ENCODE measurements at regions not wholly inside any gene's neighbourhood (a gene's known extent, or its start where the extent isn't known, plus 50 kb on each side); places are given as distances from the start of the nearest gene placed in this dataset.

- peaks cover 4% of the 10 kb centered on the region for H3K4me1 ChIP-seq (ENCODE audit: control insufficient read depth, insufficient read depth, low read length)
- ATAC-seq (ENCODE audit: low read depth): peak; percentile 27; the same call in 1 of the 2 replicates
- H3K9ac ChIP-seq (ENCODE audit: low read depth, low read length): no peak overlapping the region
- in situ Hi-C loops (cut with MboI; ENCODE audit: low sequenced_read_pairs) (no loop called here), dilution Hi-C loops (cut with HindIII; ENCODE audit: low sequenced_read_pairs, unreplicated experiment) (no loop called here), intact Hi-C loops (cut with micrococcal nuclease) (no loop called here)
- no peak overlapping the region for H3K4me3 ChIP-seq (ENCODE audit: insufficient read depth, low read depth, low read length)
- no peak overlapping the region; the same call in 1 of the 2 replicates for H3K27ac ChIP-seq (ENCODE audit: insufficient read depth, low read length)
- peak overlapping the region; percentile 83; the same call in 1 of the 2 replicates for H4K5ac ChIP-seq (ENCODE audit: low read depth, low read length)
- H3K36me3 ChIP-seq (ENCODE audit: control insufficient read depth, insufficient read depth, low read length): no peaks in the 10 kb centered on the region
- no peaks in the 10 kb centered on the region for H3K27me3 ChIP-seq (ENCODE audit: control insufficient read depth, insufficient read depth, low read length)
- H4K20me1 ChIP-seq (ENCODE audit: insufficient read depth, low read length): no peaks in the 10 kb centered on the region
- peak overlapping the region; percentile 43; the same call in 1 of the 2 replicates for H3K56ac ChIP-seq (ENCODE audit: extremely low read depth, insufficient read depth, low read length)
- H3K18ac ChIP-seq (ENCODE audit: low read depth, low read length): peak overlapping the region; percentile 69; the same call in 1 of the 2 replicates
- H2BK20ac ChIP-seq (ENCODE audit: low read depth, low read length): peak overlapping the region; percentile 86
- H4K8ac ChIP-seq (ENCODE audit: low read depth in 2 of 2, low read length in 2 of 2): peak overlapping the region in 1 of 2 experiments; percentile 48; a peak in 3 of 4 replicates
- peak; percentile 80 for DNase-seq
- CTCF ChIA-PET: interaction anchor here (0.6 to 1.2 kb wide), 3 partner anchors 10 to 359 kb away, joined by 3 to 4 read pairs (median 3); no protein-coding TSS in a partner anchor
- WGBS, 2 experiments (ENCODE audit: extremely low coverage in 2 of 2, insufficient read length in 1 of 2): no CpG with 5 or more reads among the region's 4 CpGs
- H2BK15ac ChIP-seq (ENCODE audit: low read depth, low read length): peak overlapping the region; percentile 83
- H2AK5ac ChIP-seq (ENCODE audit: low read depth, low read length): peak overlapping the region; percentile 72
- H3K14ac ChIP-seq (replicated peaks; ENCODE audit: low read depth, low read length): peak overlapping the region; percentile 42
- H2BK120ac ChIP-seq (ENCODE audit: low read depth, low read length): peak overlapping the region; percentile 50
- H3K23ac ChIP-seq (ENCODE audit: low read depth, low read length): 0 out of 2 replicates have a peak overlapping the region, but pooled peaks have one; percentile 28
- peak overlapping the region; percentile 9; the same call in 1 of the 2 replicates for H3K4ac ChIP-seq (ENCODE audit: low read depth, low read length)
- no peaks in the 10 kb centered on the region for H3K9me1 ChIP-seq (ENCODE audit: insufficient read depth, low read length)
- H2BK5ac ChIP-seq (ENCODE audit: low read depth, low read length, poor library complexity, severe bottlenecking): peak overlapping the region; percentile 44
- H2AK9ac ChIP-seq (replicated peaks; ENCODE audit: low read depth, low read length, poor library complexity): no peak overlapping the region
- H2AFZ ChIP-seq (replicated peaks; ENCODE audit: low read length, poor library complexity): peak overlapping the region; percentile 6
- TF ChIP-seq FOS (IDR thresholded peaks at IDR 0.05; ENCODE audit: low read depth, low read length): 0 out of 2 replicates have a peak, but pooled peaks have one; percentile 37
- no peak for TF ChIP-seq MAFK (IDR thresholded peaks at IDR 0.05; ENCODE audit: low read depth, low read length)
- no peak for TF ChIP-seq BHLHE40 (IDR thresholded peaks at IDR 0.05; ENCODE audit: low read depth, low read length)
- TF ChIP-seq CEBPB (IDR thresholded peaks at IDR 0.05; ENCODE audit: low read depth, low read length): peak; percentile 29; the same call in 1 of the 2 replicates
- no TSS peak for BruUV-seq (replicated peaks)
- POLR2A ChIA-PET (ENCODE audit: unreplicated experiment): no interaction called here
- H3K9me3 ChIP-seq (ENCODE audit: control insufficient read depth, insufficient read depth, low read length): no peaks in the 10 kb centered on the region
- H3K79me1 ChIP-seq (ENCODE audit: low read depth in 1 of 2, low read length in 2 of 2): no peaks in the 10 kb centered on the region
- peak overlapping the region; percentile 14; the same call in 1 of the 2 replicates for H4K91ac ChIP-seq (ENCODE audit: insufficient read depth, low read depth, low read length)
- no peak overlapping the region; the same call in 1 of the 2 replicates for H3K4me2 ChIP-seq (ENCODE audit: low read depth, low read length)
These were observed 129.8 kb upstream of the KRR1 start for GRCh38 chr12:75641031-75641780.
